Stimulated activated memory B cell treated with anti-CD40 and anti-IgM and Interleukin-4, amounts not matched to agents 10 μg/mL and 1 μg/mL and 100 μg/mL, for 72 hours (primary cell): ENCODE measurements at regions not wholly inside any gene's neighbourhood (a gene's known extent, or its start where the extent isn't known, plus 50 kb on each side); places are given as distances from the start of the nearest gene placed in this dataset.

Experiments
- ATAC-seq: fragments of 150-1000 bp; cut with Tn5 transposase; 2 replicates; pipeline ENCODE4 v1.10.0; 2021
- H3K27ac Mint-ChIP-seq: one replicate; pipeline ENCODE4 v1.8.0; 2022; ENCODE audit warnings: mild to moderate bottlenecking, mixed read lengths
- H3K27me3 Mint-ChIP-seq: one replicate; pipeline ENCODE4 v1.8.0; 2022; ENCODE audit warnings: mixed read lengths
- H3K36me3 Mint-ChIP-seq: one replicate; pipeline ENCODE4 v1.8.0; 2022; ENCODE audit warnings: mixed read lengths
- H3K4me1 Mint-ChIP-seq: one replicate; pipeline ENCODE4 v1.8.0; 2022; ENCODE audit warnings: mixed read lengths
- H3K4me3 Mint-ChIP-seq: one replicate; pipeline ENCODE4 v1.8.0; 2022; ENCODE audit warnings: mild to moderate bottlenecking, moderate library complexity, mixed read lengths
- H3K9me3 Mint-ChIP-seq: one replicate; pipeline ENCODE4 v1.8.0; 2022; ENCODE audit warnings: mixed read lengths

DNA sequence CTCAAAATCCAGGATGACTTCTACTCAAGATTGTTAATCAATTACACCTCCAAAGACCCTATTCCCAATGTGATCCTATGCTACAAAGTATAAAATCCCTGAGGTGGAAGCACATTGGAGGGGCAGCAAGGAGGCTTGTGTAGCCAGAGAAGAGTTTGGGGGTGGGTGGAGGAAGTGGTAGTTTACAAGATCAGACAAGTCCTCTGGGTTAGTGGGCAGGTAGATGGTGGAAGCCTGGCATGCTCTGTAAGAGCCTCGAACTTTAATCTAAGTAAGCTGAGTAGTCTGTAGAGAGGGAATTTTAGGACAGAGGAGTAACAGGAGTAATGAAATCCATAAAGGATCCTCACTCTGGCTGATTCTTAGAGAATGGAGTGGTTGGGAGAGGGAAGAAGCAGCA lies 65.0 kb upstream of the KCTD3 start:
- Mint-ChIP-seq H3K4me3 (no peak overlapping the region), H3K36me3 (no peaks in the 10 kb centered on the region), H3K4me1 (no peaks in the 10 kb centered on the region), H3K27me3 (peaks cover 9% of the 10 kb centered on the region), H3K27ac (no peak overlapping the region), H3K9me3 (no peaks in the 10 kb centered on the region)
- ATAC-seq = no peak

DNA sequence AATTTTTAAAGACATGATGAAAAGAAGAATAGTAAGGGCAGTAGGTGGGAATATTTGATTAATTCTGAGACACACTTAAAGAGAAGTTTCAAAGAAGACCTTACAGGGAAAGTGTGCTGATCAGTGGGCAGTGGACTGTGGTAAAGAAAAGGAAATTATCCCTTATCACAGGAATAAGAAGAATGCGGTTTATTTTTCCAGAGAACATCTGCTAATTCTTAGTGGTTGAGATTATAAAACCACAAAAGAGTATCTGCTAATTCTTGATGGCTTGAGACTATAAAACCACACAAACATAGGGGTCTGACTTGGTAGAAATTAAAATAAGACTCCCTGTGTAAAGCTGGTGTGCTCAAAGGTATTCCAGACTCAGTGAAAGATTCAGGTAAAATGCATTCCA lies 60.0 kb upstream of the KCTD3 start:
- ATAC-seq = no peak
- no peak overlapping the region for H3K4me3 Mint-ChIP-seq
- H3K36me3 Mint-ChIP-seq = no peaks in the 10 kb centered on the region
- H3K9me3 Mint-ChIP-seq = peaks cover 12% of the 10 kb centered on the region
- no peaks in the 10 kb centered on the region for H3K4me1 Mint-ChIP-seq
- H3K27ac Mint-ChIP-seq = no peak overlapping the region
- H3K27me3 Mint-ChIP-seq = peaks cover 5% of the 10 kb centered on the region

GRCh38 chr1:215508311-215508710 lies 58.8 kb upstream of the KCTD3 start:
- Mint-ChIP-seq H3K36me3 (no peaks in the 10 kb centered on the region), H3K4me3 (no peak overlapping the region), H3K27ac (no peak overlapping the region), H3K4me1 (no peaks in the 10 kb centered on the region), H3K9me3 (peaks cover 19% of the 10 kb centered on the region), H3K27me3 (no peaks in the 10 kb centered on the region)
- no peak for ATAC-seq
